ENCODE measurements at regions not wholly inside any gene's neighbourhood (a gene's known extent, or its start where the extent isn't known, plus 50 kb on each side); places are given as distances from the start of the nearest gene placed in this dataset.
"Not testable (repeated sequence)": the region's sequence is repeated elsewhere in the genome, so short reads cannot be mapped to it uniquely, and the experiment has no call there.

- Histone ChIP-seq H3K27me3 (no peaks in the 10 kb centered on the region), H3K9me3 (no peaks in the 10 kb centered on the region), H3K27ac (no peak overlapping the region), H3K36me3 (no peaks in the 10 kb centered on the region), H3K4me3 (replicated peaks in 1 of 3) (no peak overlapping the region), H3K4me1 (peaks cover 4 to 13% of the 10 kb centered on the region in 2 donors)
- DNase-seq, result no peak
- TF ChIP-seq POLR2A (IDR thresholded peaks at IDR 0.05), result no peak
- TF ChIP-seq CTCF (IDR thresholded peaks at IDR 0.05), result no peak
- intact Hi-C loops (cut with DNase I), result no loop called here
- WGBS, 2 donors, result 45 to 49% methylated on average over 4 of the region's 4 CpGs
These were observed 205.9 kb downstream of the SEC23IP start for GRCh38 chr10:120098232-120098930.

GRCh38 chr10:120103738-120104560 lies 211.4 kb downstream of the SEC23IP start:
- TF ChIP-seq POLR2A (IDR thresholded peaks at IDR 0.05), result no peak
- TF ChIP-seq CTCF (IDR thresholded peaks at IDR 0.05), result no peak
- DNase-seq, result no peak
- intact Hi-C loops (cut with DNase I), result no loop called here
- Histone ChIP-seq H3K27me3 (no peaks in the 10 kb centered on the region), H3K36me3 (no peaks in the 10 kb centered on the region), H3K4me3 (replicated peaks in 1 of 3) (no peak overlapping the region), H3K4me1 (peaks cover 0 to 8% of the 10 kb centered on the region in 2 donors), H3K9me3 (no peaks in the 10 kb centered on the region), H3K27ac (no peak overlapping the region)
- 55 to 68% methylated on average over 10 of the region's 10 CpGs for WGBS, 2 donors

DNA sequence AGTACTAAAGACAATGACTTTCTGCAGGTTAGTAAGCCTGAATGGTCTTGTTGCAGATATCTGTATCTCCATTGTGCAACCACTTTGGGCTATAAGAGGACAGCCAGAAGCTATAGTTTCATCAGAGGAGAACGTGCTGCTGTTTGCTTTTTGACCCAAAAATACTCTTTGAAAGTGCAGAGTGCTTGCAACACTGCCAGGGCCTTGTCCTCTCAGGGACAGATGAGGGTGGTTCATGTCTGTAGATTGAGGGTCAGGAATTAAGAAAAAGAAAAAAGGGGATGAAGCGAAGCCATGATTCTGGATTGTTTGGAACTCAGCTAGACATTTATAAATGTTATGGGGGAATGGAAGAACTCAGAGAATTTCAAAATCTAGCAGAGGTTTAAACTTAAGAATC lies 212.5 kb downstream of the SEC23IP start:
- no peak overlapping the region for H3K4me3 ChIP-seq (replicated peaks in 1 of 3)
- H3K27me3 ChIP-seq, result no peaks in the 10 kb centered on the region
- WGBS, 2 donors, result 37 to 46% methylated on average over 2 of the region's 2 CpGs
- TF ChIP-seq CTCF (IDR thresholded peaks at IDR 0.05), result no peak
- no peak for TF ChIP-seq POLR2A (IDR thresholded peaks at IDR 0.05)
- DNase-seq, result no peak
- no peaks in the 10 kb centered on the region for H3K9me3 ChIP-seq
- no peaks in the 10 kb centered on the region for H3K36me3 ChIP-seq
- peaks cover 0 to 8% of the 10 kb centered on the region in 2 donors for H3K4me1 ChIP-seq
- H3K27ac ChIP-seq, result no peak overlapping the region
- intact Hi-C loops (cut with DNase I), result no loop called here

- TF ChIP-seq POLR2A (IDR thresholded peaks at IDR 0.05) (no peak), CTCF (IDR thresholded peaks at IDR 0.05) (no peak)
- Histone ChIP-seq H3K27me3 (no peaks in the 10 kb centered on the region), H3K4me1 (peaks cover 0 to 8% of the 10 kb centered on the region in 2 donors), H3K9me3 (no peaks in the 10 kb centered on the region), H3K36me3 (no peaks in the 10 kb centered on the region), H3K4me3 (replicated peaks in 1 of 3) (no peak overlapping the region), H3K27ac (no peak overlapping the region)
- 63 to 84% methylated on average over 1 of the region's 1 CpG for WGBS, 2 donors
- DNase-seq, result no peak
- intact Hi-C loops (cut with DNase I), result no loop called here
These were observed 213.0 kb downstream of the SEC23IP start for GRCh38 chr10:120105492-120105891.

DNA sequence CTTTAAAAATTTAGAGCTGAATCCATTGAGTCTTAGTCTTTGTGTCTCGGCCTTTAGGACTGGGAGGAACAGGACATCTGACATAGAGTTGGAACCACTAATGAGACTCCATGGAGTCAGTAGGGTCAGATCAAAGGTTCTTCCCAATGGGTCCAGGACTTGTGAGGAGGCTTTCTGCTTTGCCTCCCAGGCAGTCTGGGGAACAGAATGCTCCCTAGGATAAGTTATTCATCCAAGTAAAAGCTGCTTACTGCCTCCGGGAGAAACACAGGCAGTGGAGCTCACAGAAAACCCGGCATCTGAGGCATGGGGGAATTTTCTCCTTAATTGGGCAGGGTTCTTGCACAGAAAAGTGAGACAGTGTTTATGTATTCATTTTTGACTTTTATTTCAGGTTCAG lies 216.4 kb downstream of the SEC23IP start:
- intact Hi-C loops (cut with DNase I), result no loop called here
- Histone ChIP-seq H3K36me3 (no peaks in the 10 kb centered on the region), H3K27me3 (no peaks in the 10 kb centered on the region), H3K27ac (no peak overlapping the region), H3K9me3 (no peaks in the 10 kb centered on the region), H3K4me1 (peaks cover 0 to 8% of the 10 kb centered on the region in 2 donors), H3K4me3 (replicated peaks in 1 of 3) (no peak overlapping the region)
- WGBS, 2 donors, result 71 to 76% methylated on average over 3 of the region's 3 CpGs
- TF ChIP-seq POLR2A (IDR thresholded peaks at IDR 0.05) (no peak), CTCF (IDR thresholded peaks at IDR 0.05) (no peak)
- no peak for DNase-seq

DNA sequence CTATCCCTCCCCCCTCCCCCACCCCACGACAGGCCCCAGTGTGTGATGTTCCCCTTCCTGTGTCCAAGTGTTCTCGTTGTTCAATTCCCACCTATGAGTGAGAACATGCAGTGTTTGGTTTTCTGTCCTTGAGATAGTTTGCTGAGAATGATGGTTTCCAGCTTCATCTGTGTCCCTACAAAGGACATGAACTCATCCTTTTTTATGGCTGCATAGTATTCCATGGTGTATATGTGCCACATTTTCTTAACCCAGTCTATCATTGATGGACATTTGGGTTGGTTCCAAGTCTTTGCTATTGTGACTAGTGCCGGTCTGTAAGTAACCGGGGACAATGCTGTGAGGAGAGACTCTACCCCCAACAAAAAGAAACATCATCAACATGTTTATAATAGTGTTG lies 217.2 kb downstream of the SEC23IP start:
- H3K27ac ChIP-seq; H3K9me3 ChIP-seq; H3K4me1 ChIP-seq; H3K27me3 ChIP-seq; H3K4me3 ChIP-seq (replicated peaks in 1 of 3); DNase-seq; H3K36me3 ChIP-seq; intact Hi-C loops (cut with DNase I): not testable (repeated sequence)
- WGBS, 2 donors, result 92 to 94% methylated on average over 4 of the region's 4 CpGs

All from thyroid gland (tissue), 4 donors.